ENCODE measurements at regions not wholly inside any gene's neighbourhood (a gene's known extent, or its start where the extent isn't known, plus 50 kb on each side); places are given as distances from the start of the nearest gene placed in this dataset.
"Not testable (repeated sequence)": the region's sequence is repeated elsewhere in the genome, so short reads cannot be mapped to it uniquely, and the experiment has no call there.

DNA sequence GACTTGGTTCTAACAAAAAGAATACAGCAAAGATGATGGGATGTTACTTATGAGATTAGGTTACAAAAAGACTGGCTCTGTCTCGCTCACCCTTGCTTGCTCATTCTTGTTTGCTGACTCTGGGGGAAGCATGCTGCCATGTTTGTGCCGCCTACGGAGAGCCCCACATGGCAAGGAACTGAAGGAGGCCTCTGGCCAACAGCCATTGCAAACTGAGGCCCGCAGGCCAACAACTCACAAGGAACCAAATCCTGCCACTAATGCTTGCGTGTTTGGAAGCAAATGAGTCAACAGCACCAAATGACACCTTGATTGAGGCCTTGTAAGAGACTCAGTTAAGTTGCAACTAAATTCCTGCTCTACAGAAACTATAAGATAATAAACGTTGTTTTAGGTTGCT is 82.1 kb upstream of the FOXN2 start:
- intact Hi-C loops (cut with DNase I): no loop called here
- Histone ChIP-seq H3K36me3 (no peaks in the 10 kb centered on the region), H3K4me3 (no peak overlapping the region), H3K4me1 (replicated peaks) (no peaks in the 10 kb centered on the region), H3K9me3 (no peaks in the 10 kb centered on the region), H3K27ac (no peak overlapping the region), H3K27me3 (replicated peaks; ENCODE audit: insufficient read depth) (no peaks in the 10 kb centered on the region)
- 33% methylated on average over 6 of the region's 6 CpGs for WGBS
- no peak for DNase-seq (ENCODE audit: low spot score)
- TF ChIP-seq, protein P1, sequence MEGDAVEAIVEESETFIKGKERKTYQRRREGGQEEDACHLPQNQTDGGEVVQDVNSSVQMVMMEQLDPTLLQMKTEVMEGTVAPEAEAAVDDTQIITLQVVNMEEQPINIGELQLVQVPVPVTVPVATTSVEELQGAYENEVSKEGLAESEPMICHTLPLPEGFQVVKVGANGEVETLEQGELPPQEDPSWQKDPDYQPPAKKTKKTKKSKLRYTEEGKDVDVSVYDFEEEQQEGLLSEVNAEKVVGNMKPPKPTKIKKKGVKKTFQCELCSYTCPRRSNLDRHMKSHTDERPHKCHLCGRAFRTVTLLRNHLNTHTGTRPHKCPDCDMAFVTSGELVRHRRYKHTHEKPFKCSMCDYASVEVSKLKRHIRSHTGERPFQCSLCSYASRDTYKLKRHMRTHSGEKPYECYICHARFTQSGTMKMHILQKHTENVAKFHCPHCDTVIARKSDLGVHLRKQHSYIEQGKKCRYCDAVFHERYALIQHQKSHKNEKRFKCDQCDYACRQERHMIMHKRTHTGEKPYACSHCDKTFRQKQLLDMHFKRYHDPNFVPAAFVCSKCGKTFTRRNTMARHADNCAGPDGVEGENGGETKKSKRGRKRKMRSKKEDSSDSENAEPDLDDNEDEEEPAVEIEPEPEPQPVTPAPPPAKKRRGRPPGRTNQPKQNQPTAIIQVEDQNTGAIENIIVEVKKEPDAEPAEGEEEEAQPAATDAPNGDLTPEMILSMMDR (IDR thresholded peaks at IDR 0.05): no peak
- TF ChIP-seq POLR2AphosphoS5 (IDR thresholded peaks at IDR 0.05) (no peak), POLR2A (IDR thresholded peaks at IDR 0.05) (no peak)

DNA sequence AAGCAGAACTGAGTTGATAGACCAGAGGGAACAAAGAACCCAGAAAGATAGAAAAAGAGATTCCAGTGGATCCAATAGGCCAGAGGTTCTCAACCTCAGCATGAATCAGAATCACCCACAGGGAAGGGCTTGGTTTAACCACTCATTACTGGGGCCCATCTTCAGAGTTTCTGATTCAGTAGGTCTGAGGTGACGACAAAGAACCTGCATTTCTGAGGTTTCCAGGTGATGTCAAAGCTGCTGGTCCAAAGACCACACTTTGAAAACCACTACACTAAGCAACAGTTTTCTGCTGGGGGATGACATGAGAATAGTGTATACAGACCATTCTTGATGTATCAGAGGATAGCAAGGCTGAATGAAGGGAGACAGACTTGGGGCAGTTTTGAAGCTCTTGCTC is 81.5 kb upstream of the FOXN2 start:
- Histone ChIP-seq H3K9me3 (no peaks in the 10 kb centered on the region), H3K27ac (no peak overlapping the region), H3K27me3 (replicated peaks; ENCODE audit: insufficient read depth) (no peaks in the 10 kb centered on the region), H3K4me3 (no peak overlapping the region), H3K36me3 (no peaks in the 10 kb centered on the region), H3K4me1 (replicated peaks) (no peaks in the 10 kb centered on the region)
- intact Hi-C loops (cut with DNase I): no loop called here
- DNase-seq (ENCODE audit: low spot score): no peak
- TF ChIP-seq POLR2AphosphoS5 (IDR thresholded peaks at IDR 0.05): no peak
- no peak for TF ChIP-seq POLR2A (IDR thresholded peaks at IDR 0.05)
- TF ChIP-seq, protein P1 (IDR thresholded peaks at IDR 0.05): no peak
- WGBS: 100% methylated on average over 1 of the region's 1 CpG

DNA sequence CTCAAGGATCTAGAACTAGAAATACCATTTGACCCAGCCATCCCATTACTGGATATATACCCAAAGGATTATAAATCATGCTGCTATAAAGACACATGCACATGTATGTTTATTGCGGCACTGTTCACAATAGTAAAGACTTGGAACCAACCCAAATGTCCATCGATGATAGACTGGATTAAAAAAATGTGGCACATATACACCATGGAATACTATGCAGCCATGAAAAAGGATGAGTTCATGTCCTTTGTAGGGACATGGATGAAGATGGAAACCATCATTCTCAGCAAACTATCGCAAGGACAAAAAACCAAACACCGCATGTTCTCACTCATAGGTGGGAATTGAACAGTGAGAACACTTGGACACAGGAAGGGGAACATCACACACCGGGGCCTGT is 80.7 kb upstream of the FOXN2 start:
- intact Hi-C loops (cut with DNase I); H3K27ac ChIP-seq; DNase-seq (ENCODE audit: low spot score); H3K4me3 ChIP-seq; H3K4me1 ChIP-seq (replicated peaks); H3K27me3 ChIP-seq (replicated peaks; ENCODE audit: insufficient read depth); H3K36me3 ChIP-seq; H3K9me3 ChIP-seq: not testable (repeated sequence)
- WGBS: 88% methylated on average over 5 of the region's 5 CpGs

DNA sequence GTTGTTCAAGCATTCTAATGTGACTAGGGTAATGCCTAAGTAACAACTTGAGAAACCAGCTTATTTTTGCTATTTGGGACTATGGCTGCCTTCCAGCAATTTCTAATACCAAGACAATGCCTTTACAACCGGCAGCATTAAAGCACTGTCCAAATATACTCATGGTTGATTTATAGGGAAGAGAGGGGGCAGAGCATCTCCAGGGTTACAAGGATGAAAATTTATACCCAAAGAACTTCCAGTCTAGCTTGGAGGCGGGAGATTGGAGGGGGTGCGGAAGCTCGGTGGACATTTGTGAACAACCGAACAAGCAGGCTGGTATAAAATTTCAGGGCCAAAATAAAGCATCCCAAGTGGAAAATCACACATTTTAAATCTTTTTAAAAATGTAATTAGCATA is 79.4 kb upstream of the FOXN2 start:
- H3K4me3 ChIP-seq: no peak overlapping the region
- TF ChIP-seq, protein P1 (IDR thresholded peaks at IDR 0.05): no peak
- H3K27ac ChIP-seq: no peak overlapping the region
- no peaks in the 10 kb centered on the region for H3K36me3 ChIP-seq
- WGBS: 29% methylated on average over 5 of the region's 5 CpGs
- no peaks in the 10 kb centered on the region for H3K4me1 ChIP-seq (replicated peaks)
- H3K27me3 ChIP-seq (replicated peaks; ENCODE audit: insufficient read depth): no peaks in the 10 kb centered on the region
- intact Hi-C loops (cut with DNase I): no loop called here
- DNase-seq (ENCODE audit: low spot score): no peak
- H3K9me3 ChIP-seq: no peaks in the 10 kb centered on the region

DNA sequence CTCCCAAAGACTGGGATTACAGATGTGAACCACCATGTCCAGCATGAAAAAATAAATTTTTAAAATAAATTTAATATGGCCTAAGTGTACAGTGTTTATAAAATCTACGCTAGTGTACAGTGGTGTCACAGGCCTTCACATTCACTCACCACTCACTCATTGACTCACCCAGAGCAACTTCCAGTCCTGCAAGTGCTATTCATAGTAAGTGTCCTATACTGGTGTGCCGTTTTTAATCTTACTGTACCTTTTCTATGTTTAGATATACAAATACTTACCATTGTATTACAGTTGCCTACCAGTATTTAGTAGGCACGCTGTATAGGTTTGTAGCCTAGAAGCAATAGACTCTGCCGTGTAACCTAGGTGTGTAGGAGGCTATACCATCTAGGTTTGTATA is 76.1 kb upstream of the FOXN2 start:
- TF ChIP-seq POLR2AphosphoS5 (IDR thresholded peaks at IDR 0.05) (no peak), POLR2A (IDR thresholded peaks at IDR 0.05) (no peak)
- TF ChIP-seq, protein P1 (IDR thresholded peaks at IDR 0.05): no peak
- intact Hi-C loops (cut with DNase I): no loop called here
- WGBS: 94% methylated on average over 4 of the region's 4 CpGs
- Histone ChIP-seq H3K27me3 (replicated peaks; ENCODE audit: insufficient read depth) (no peaks in the 10 kb centered on the region), H3K9me3 (no peaks in the 10 kb centered on the region), H3K4me3 (no peak overlapping the region), H3K36me3 (no peaks in the 10 kb centered on the region), H3K4me1 (replicated peaks) (no peaks in the 10 kb centered on the region), H3K27ac (no peak overlapping the region)
- DNase-seq (ENCODE audit: low spot score): no peak

DNA sequence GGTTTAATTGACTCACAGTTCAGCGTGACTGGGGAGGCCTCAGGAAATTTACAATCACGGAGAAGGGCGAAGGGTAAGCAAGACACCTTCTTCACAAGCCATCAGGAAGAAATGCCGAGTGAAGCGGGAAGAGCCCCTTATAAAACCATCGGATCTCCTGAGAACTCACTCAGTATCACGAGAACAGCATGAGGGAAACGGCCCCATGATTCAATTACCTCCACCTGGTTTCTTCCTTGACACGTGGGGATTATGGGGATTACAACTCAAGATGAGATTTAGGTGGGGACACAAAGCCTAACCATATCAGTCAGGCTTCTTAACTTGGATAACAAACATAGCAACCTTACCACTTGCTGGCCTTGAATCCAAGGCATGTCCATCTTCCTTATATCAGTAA is 73.6 kb upstream of the FOXN2 start:
- no peaks in the 10 kb centered on the region for H3K9me3 ChIP-seq
- H3K4me1 ChIP-seq (replicated peaks): no peaks in the 10 kb centered on the region
- no peaks in the 10 kb centered on the region for H3K27me3 ChIP-seq (replicated peaks; ENCODE audit: insufficient read depth)
- H3K4me3 ChIP-seq: no peak overlapping the region
- no peak for DNase-seq (ENCODE audit: low spot score)
- no peaks in the 10 kb centered on the region for H3K36me3 ChIP-seq
- TF ChIP-seq, protein P1 (IDR thresholded peaks at IDR 0.05): no peak
- 62% methylated on average over 9 of the region's 9 CpGs for WGBS
- no peak overlapping the region for H3K27ac ChIP-seq
- intact Hi-C loops (cut with DNase I): no loop called here

All from prostate gland (tissue), 2 donors.